ENCODE measurements at regions not wholly inside any gene's neighbourhood (a gene's known extent, or its start where the extent isn't known, plus 50 kb on each side); places are given as distances from the start of the nearest gene placed in this dataset.
"Not testable (repeated sequence)": the region's sequence is repeated elsewhere in the genome, so short reads cannot be mapped to it uniquely, and the experiment has no call there.

GRCh38 chr16:26598061-26598460, 468.7 kb upstream of the C16orf82 start:
- no peak for DNase-seq

GRCh38 chr16:26598998-26599784, 467.5 kb upstream of the C16orf82 start:
- no peak for DNase-seq

- no peak for DNase-seq
These were observed 467.0 kb upstream of the C16orf82 start for GRCh38 chr16:26599785-26600104.

- DNase-seq, result no peak
These were observed 465.4 kb upstream of the C16orf82 start for GRCh38 chr16:26601335-26601734.

- no peak for DNase-seq
These were observed 461.0 kb upstream of the C16orf82 start for GRCh38 chr16:26605626-26606271.

GRCh38 chr16:26606381-26607150, 460.2 kb upstream of the C16orf82 start:
- no peak for DNase-seq

GRCh38 chr16:26614237-26614841, 452.4 kb upstream of the C16orf82 start:
- no peak for DNase-seq

- DNase-seq, result no peak
These were observed 443.3 kb upstream of the C16orf82 start for GRCh38 chr16:26623442-26623841.

- no peak for DNase-seq
These were observed 438.8 kb upstream of the C16orf82 start for GRCh38 chr16:26627958-26628357.

GRCh38 chr16:26631365-26631764, 435.4 kb upstream of the C16orf82 start:
- DNase-seq, result not testable (repeated sequence)

- no peak for DNase-seq
These were observed 424.6 kb upstream of the C16orf82 start for GRCh38 chr16:26642047-26642664.

- no peak for DNase-seq
These were observed 423.2 kb upstream of the C16orf82 start for GRCh38 chr16:26643519-26643918.

- DNase-seq, result no peak
These were observed 421.7 kb upstream of the C16orf82 start for GRCh38 chr16:26644912-26645543.

- no peak for DNase-seq
These were observed 421.1 kb upstream of the C16orf82 start for GRCh38 chr16:26645614-26646013.

GRCh38 chr16:26647870-26648269, 418.9 kb upstream of the C16orf82 start:
- DNase-seq, result no peak

GRCh38 chr16:26648851-26649250, 417.9 kb upstream of the C16orf82 start:
- DNase-seq, result no peak

GRCh38 chr16:26649381-26650045, 417.2 kb upstream of the C16orf82 start:
- no peak for DNase-seq

GRCh38 chr16:26651464-26651863, 415.3 kb upstream of the C16orf82 start:
- no peak for DNase-seq

GRCh38 chr16:26651884-26652283, 414.8 kb upstream of the C16orf82 start:
- no peak for DNase-seq

- no peak for DNase-seq
These were observed 408.2 kb upstream of the C16orf82 start for GRCh38 chr16:26658486-26658885.

- DNase-seq, result no peak
These were observed 407.8 kb upstream of the C16orf82 start for GRCh38 chr16:26658915-26659314.

- no peak for DNase-seq
These were observed 402.6 kb upstream of the C16orf82 start for GRCh38 chr16:26664086-26664485.
